ENCODE measurements at regions not wholly inside any gene's neighbourhood (a gene's known extent, or its start where the extent isn't known, plus 50 kb on each side); places are given as distances from the start of the nearest gene placed in this dataset.

- no peak for TF ChIP-seq YY1 (IDR thresholded peaks at IDR 0.05; ENCODE audit: insufficient read depth, insufficient read length)
- TF ChIP-seq ZNF274 (IDR thresholded peaks at IDR 0.05; ENCODE audit: low read depth, low read length): no peak
Measured at GRCh38 chr14:96987086-96987474, 189.9 kb downstream of the VRK1 start.
